DOHH2 (cell line): ENCODE measurements at regions not wholly inside any gene's neighbourhood (a gene's known extent, or its start where the extent isn't known, plus 50 kb on each side); places are given as distances from the start of the nearest gene placed in this dataset.

Experiments
- H3F3A ChIP-seq: fragments of 200-600 bp; sonication (generic), shearing (Covaris generic); 2 replicates; pipeline ENCODE4 v1.6.0; 2016; ENCODE audit warnings: antibody characterized with exemption, mild to moderate bottlenecking; ENCODE audit not compliant: control insufficient read depth, insufficient read depth
- H3K27ac ChIP-seq: fragments of 200-600 bp; sonication (generic); 2 replicates; pipeline ENCODE4 v1.5.1; 2014; ENCODE audit warnings: low read depth, mild to moderate bottlenecking, low read length, moderate library complexity
- H3K27me3 ChIP-seq: fragments of 200-600 bp; sonication (generic); 2 replicates; pipeline ENCODE4 v1.6.1; 2014; ENCODE audit warnings: mild to moderate bottlenecking, low read length, mixed read lengths; ENCODE audit not compliant: control insufficient read depth
- H3K36me3 ChIP-seq: fragments of 200-600 bp; sonication (generic); 2 replicates; pipeline ENCODE4 v1.6.1; 2014; ENCODE audit warnings: mild to moderate bottlenecking, low read length, moderate library complexity, mixed read lengths; ENCODE audit not compliant: control insufficient read depth
- H3K4me1 ChIP-seq: fragments of 200-600 bp; sonication (generic); 2 replicates; pipeline ENCODE4 v1.6.1; 2014; ENCODE audit warnings: mild to moderate bottlenecking, low read length, mixed read lengths; ENCODE audit not compliant: control insufficient read depth
- H3K4me2 ChIP-seq: fragments of 200-600 bp; sonication (generic); 2 replicates; pipeline ENCODE4 v1.6.0; 2014; ENCODE audit warnings: mild to moderate bottlenecking, low read length, moderate library complexity
- H3K4me3 ChIP-seq: fragments of 200-600 bp; sonication (generic); 2 replicates; pipeline ENCODE4 v1.5.1; 2014; ENCODE audit warnings: mild to moderate bottlenecking, low read length, mixed read lengths
- H3K79me2 ChIP-seq: fragments of 200-600 bp; sonication (generic); 2 replicates; pipeline ENCODE4 v1.6.1; 2014; ENCODE audit warnings: mild to moderate bottlenecking, low read length, mixed read lengths; ENCODE audit not compliant: control insufficient read depth
- H3K9me2 ChIP-seq: fragments of 200-600 bp; sonication (generic); replicated peaks from 2 replicates; pipeline ENCODE4 v1.6.1; 2014; ENCODE audit warnings: mild to moderate bottlenecking, low read length, mixed read lengths; ENCODE audit not compliant: control insufficient read depth
- H3K9me3 ChIP-seq: fragments of 200-600 bp; sonication (generic); 2 replicates; pipeline ENCODE4 v1.6.1; 2014; ENCODE audit warnings: antibody characterized with exemption, low read length, mixed read lengths; ENCODE audit not compliant: control insufficient read depth, insufficient read depth
- H4K20me1 ChIP-seq: fragments of 200-600 bp; sonication (generic); 2 replicates; pipeline ENCODE4 v1.6.0; 2014; ENCODE audit warnings: low read depth, mild to moderate bottlenecking, antibody characterized with exemption, low read length, moderate library complexity; ENCODE audit not compliant: control insufficient read depth, insufficient read depth
- CTCF ChIP-seq: fragments of 200-600 bp; sonication (generic); IDR thresholded peaks from one replicate; pipeline ENCODE4 v1.5.1; 2014; ENCODE audit warnings: antibody characterized with exemption, mild to moderate bottlenecking, low read depth, low read length; ENCODE audit not compliant: poor library complexity, severe bottlenecking
- EZH2phosphoT487 ChIP-seq: fragments of 200-600 bp; sonication (generic); IDR thresholded peaks from 2 replicates; pipeline ENCODE4 v1.6.1; 2017; ENCODE audit warnings: borderline replicate concordance, mild to moderate bottlenecking, antibody characterized with exemption, low read length, moderate library complexity, mixed read lengths

DNA sequence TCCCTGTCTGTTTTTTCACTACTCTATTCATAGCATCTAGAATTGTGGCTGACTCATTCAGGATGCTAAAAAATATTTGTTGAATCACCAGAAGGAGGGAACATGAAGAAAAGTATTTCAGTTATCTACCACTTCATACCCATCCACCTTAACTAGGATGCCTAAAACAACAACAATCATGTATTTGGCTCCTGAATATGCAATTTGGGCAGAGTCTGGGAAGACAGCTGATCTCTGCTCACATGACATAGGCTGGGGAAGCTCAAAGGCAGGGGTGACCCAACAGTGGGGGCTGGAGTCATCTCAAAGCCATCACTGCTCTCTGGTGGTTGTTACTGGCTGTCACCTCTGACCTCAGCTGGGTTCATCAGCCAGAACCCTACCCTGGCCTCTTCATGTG lies 80.1 kb upstream of the RPL38 start:
- Histone ChIP-seq H3K4me2 (no peak overlapping the region), H3K36me3 (no peaks in the 10 kb centered on the region), H3K9me3 (no peaks in the 10 kb centered on the region), H3K27me3 (no peaks in the 10 kb centered on the region), H3K9me2 (no peaks in the 10 kb centered on the region), H3K27ac (no peak overlapping the region), H3K4me3 (no peak overlapping the region), H3F3A (no peaks in the 10 kb centered on the region), H4K20me1 (no peaks in the 10 kb centered on the region), H3K79me2 (no peaks in the 10 kb centered on the region), H3K4me1 (no peaks in the 10 kb centered on the region)
- TF ChIP-seq CTCF: no peak
- no peak for TF ChIP-seq EZH2phosphoT487

DNA sequence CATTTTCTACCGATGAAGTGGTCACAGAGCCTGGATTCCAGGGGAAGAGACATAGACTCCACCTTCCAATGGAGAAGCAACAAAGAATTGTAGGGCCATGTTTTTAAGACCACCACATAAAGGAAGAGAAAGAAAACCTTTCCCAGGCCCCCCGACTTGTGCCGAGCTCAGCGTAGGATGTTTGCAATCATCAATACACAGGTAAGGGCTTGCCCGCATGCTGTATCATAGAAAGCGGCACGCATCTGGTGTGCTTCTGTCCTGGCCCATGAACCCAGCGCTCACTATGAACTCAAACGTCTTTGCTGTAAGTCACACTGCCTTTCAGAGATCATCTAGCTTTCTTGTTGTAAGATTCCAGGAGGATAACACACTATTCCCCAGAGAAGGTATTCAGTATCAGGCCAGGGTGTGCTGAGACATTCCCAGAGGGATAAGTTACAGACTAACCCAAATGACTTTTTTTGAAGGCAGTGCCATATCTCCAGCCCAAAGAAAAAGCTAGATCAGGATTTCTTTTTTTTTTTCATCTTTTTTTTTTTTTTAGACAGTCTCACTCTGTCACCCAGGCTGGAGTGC lies 79.5 kb upstream of the RPL38 start:
- H3K9me2 ChIP-seq: no peaks in the 10 kb centered on the region
- H3K79me2 ChIP-seq: no peaks in the 10 kb centered on the region
- no peaks in the 10 kb centered on the region for H4K20me1 ChIP-seq
- H3K4me3 ChIP-seq: no peak overlapping the region
- no peak overlapping the region for H3K4me2 ChIP-seq
- H3K4me1 ChIP-seq: no peaks in the 10 kb centered on the region
- TF ChIP-seq EZH2phosphoT487: no peak
- TF ChIP-seq CTCF: no peak
- H3K36me3 ChIP-seq: no peaks in the 10 kb centered on the region
- H3K9me3 ChIP-seq: no peaks in the 10 kb centered on the region
- no peak overlapping the region for H3K27ac ChIP-seq
- H3K27me3 ChIP-seq: no peaks in the 10 kb centered on the region
- H3F3A ChIP-seq: no peaks in the 10 kb centered on the region

DNA sequence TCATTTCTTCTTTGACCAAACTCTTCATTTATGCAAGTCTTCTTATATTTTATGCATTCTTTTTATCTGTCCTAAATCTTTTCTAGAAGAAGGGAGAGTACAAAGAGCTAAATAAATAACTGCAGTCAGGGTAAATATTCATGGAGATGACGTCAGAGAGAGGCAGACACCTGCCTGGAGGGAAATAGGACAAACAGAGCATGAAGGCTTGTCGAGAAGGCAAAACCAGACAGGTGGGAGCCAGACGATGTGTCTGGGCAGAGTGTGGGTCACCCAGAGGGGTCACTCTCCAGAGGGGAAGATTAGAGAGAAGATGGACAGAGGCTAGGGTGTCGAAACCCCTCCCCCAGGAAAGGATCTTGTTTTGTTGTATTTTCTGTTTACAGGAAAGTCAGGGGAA lies 78.3 kb upstream of the RPL38 start:
- no peak overlapping the region for H3K27ac ChIP-seq
- no peaks in the 10 kb centered on the region for H3K9me3 ChIP-seq
- no peaks in the 10 kb centered on the region for H3F3A ChIP-seq
- H3K79me2 ChIP-seq: no peaks in the 10 kb centered on the region
- H3K27me3 ChIP-seq: no peaks in the 10 kb centered on the region
- no peak overlapping the region for H3K4me2 ChIP-seq
- no peaks in the 10 kb centered on the region for H4K20me1 ChIP-seq
- no peaks in the 10 kb centered on the region for H3K36me3 ChIP-seq
- H3K9me2 ChIP-seq: no peaks in the 10 kb centered on the region
- TF ChIP-seq CTCF (no peak), EZH2phosphoT487 (no peak)
- no peaks in the 10 kb centered on the region for H3K4me1 ChIP-seq
- H3K4me3 ChIP-seq: no peak overlapping the region
